ENCODE measurements at regions not wholly inside any gene's neighbourhood (a gene's known extent, or its start where the extent isn't known, plus 50 kb on each side); places are given as distances from the start of the nearest gene placed in this dataset.

DNA sequence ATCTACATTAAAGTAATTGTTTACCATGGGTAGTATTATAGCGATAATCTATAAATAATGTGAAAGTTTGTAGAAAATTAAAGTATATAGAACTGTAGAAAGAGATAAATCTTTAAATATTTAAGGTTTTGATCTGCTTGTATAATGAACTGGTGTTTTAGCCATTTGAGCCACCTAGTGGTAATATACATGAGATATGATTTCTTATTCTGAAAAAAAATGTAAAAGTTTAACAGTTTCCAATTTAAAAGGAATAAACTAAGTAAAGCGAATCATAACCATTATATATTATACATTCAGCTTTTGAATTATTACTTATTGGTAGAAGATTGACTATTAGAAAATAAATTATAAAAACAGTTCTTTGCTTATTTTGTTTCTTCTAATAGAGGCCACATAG, 91.2 kb downstream of the OTUD1 start:
- TF ChIP-seq, protein P1, sequence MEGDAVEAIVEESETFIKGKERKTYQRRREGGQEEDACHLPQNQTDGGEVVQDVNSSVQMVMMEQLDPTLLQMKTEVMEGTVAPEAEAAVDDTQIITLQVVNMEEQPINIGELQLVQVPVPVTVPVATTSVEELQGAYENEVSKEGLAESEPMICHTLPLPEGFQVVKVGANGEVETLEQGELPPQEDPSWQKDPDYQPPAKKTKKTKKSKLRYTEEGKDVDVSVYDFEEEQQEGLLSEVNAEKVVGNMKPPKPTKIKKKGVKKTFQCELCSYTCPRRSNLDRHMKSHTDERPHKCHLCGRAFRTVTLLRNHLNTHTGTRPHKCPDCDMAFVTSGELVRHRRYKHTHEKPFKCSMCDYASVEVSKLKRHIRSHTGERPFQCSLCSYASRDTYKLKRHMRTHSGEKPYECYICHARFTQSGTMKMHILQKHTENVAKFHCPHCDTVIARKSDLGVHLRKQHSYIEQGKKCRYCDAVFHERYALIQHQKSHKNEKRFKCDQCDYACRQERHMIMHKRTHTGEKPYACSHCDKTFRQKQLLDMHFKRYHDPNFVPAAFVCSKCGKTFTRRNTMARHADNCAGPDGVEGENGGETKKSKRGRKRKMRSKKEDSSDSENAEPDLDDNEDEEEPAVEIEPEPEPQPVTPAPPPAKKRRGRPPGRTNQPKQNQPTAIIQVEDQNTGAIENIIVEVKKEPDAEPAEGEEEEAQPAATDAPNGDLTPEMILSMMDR (IDR thresholded peaks at IDR 0.05; ENCODE audit: low read depth, low read length) = peak; percentile 39; the same call in 1 of the 2 replicates
- no peak for TF ChIP-seq EZH2phosphoT487 (IDR thresholded peaks at IDR 0.05; ENCODE audit: low read depth)
